ENCODE measurements at regions not wholly inside any gene's neighbourhood (a gene's known extent, or its start where the extent isn't known, plus 50 kb on each side); places are given as distances from the start of the nearest gene placed in this dataset.

DNA sequence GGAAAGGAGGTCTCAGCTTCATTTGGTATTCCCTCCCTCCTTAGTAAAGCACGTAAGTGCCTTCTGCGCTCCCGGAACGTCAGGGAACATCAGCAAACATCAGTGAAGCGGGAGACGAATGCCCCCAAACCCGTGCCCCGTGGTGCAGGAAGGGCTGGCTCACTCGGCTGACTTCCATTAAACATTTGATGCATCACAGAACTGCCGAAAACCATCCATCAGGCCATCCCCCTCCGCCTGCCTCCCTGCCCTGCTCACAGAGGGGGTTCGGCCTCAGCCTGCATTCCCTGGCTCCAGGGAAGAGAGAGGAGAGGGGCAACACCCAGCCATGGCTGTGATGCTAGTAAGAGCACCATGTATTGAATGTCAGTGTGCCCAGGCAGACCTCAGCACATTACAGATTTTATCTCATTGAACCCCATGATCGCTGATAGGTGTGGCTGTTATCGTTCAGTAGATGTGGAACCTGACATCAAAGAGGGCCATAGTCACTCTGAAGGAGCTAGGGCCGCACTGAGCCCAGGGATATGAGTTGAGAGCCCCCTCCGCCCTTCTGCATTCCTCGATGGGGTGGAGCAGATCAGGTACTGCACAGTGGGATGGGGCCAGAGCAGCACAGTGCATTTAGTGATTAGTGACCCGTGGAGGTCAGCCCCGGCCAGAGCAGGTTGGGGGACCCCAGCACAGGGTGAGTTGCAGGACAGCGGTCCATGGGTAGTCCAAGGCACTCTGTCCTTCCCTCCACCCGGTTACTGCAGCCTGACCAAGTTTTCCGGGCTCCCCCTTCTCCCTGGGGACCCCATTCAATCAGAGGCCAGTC, 146.4 kb downstream of the RPS24 start:
- Mint-ChIP-seq H3K9me3 (ENCODE audit: low read depth) (no peaks in the 10 kb centered on the region), H3K4me3 (ENCODE audit: unreplicated experiment) (no peak overlapping the region), H3K4me1 (ENCODE audit: low read depth) (no peaks in the 10 kb centered on the region), H3K27me3 (ENCODE audit: low read depth) (peaks cover 46% of the 10 kb centered on the region), H3K36me3 (ENCODE audit: low read depth) (peaks cover 2% of the 10 kb centered on the region), H3K27ac (ENCODE audit: unreplicated experiment) (no peak overlapping the region)
- TF ChIP-seq, protein P1, sequence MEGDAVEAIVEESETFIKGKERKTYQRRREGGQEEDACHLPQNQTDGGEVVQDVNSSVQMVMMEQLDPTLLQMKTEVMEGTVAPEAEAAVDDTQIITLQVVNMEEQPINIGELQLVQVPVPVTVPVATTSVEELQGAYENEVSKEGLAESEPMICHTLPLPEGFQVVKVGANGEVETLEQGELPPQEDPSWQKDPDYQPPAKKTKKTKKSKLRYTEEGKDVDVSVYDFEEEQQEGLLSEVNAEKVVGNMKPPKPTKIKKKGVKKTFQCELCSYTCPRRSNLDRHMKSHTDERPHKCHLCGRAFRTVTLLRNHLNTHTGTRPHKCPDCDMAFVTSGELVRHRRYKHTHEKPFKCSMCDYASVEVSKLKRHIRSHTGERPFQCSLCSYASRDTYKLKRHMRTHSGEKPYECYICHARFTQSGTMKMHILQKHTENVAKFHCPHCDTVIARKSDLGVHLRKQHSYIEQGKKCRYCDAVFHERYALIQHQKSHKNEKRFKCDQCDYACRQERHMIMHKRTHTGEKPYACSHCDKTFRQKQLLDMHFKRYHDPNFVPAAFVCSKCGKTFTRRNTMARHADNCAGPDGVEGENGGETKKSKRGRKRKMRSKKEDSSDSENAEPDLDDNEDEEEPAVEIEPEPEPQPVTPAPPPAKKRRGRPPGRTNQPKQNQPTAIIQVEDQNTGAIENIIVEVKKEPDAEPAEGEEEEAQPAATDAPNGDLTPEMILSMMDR (IDR thresholded peaks at IDR 0.05), result no peak
- DNase-seq (ENCODE audit: low spot score), result no peak

DNA sequence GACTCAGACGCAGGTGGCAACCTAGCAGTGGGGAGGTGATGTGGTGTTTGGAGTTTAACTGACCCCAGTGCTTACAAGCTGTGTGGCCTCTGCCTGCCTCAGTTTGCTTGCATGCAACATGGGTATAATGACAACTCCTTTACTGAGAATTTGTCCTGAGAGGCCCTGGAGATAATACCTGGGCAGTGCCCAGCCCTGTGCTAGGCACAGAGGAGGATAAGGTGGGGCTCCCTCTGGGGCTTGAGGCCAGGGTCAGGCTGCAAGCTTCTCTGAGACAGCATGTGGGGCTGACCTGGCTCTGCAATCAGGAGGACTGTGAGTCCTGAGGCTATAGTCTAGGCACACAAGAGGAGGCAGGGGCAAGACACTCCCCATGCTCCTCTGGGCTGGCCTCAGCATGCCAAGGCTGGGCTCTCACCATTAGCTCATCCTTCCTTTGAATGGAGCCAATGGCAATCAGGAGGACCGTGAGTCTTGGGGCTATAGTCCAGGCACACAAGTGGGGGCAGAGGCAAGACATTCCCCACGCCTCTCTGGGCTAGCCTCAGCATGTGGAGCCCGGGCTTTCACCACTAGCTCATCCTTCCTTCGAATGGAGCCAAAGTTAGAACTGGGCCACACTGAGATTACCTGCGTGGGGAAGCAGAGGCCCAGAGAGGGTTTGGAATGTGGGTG, 147.9 kb downstream of the RPS24 start:
- H3K4me3 Mint-ChIP-seq (ENCODE audit: unreplicated experiment), result no peak overlapping the region
- no peak for DNase-seq (ENCODE audit: low spot score)
- H3K27ac Mint-ChIP-seq (ENCODE audit: unreplicated experiment), result no peak overlapping the region
- TF ChIP-seq, protein P1 (IDR thresholded peaks at IDR 0.05), result no peak
- H3K27me3 Mint-ChIP-seq (ENCODE audit: low read depth), result peaks cover 42% of the 10 kb centered on the region
- H3K36me3 Mint-ChIP-seq (ENCODE audit: low read depth), result peaks cover 2% of the 10 kb centered on the region
- H3K4me1 Mint-ChIP-seq (ENCODE audit: low read depth), result no peaks in the 10 kb centered on the region
- H3K9me3 Mint-ChIP-seq (ENCODE audit: low read depth), result no peaks in the 10 kb centered on the region

DNA sequence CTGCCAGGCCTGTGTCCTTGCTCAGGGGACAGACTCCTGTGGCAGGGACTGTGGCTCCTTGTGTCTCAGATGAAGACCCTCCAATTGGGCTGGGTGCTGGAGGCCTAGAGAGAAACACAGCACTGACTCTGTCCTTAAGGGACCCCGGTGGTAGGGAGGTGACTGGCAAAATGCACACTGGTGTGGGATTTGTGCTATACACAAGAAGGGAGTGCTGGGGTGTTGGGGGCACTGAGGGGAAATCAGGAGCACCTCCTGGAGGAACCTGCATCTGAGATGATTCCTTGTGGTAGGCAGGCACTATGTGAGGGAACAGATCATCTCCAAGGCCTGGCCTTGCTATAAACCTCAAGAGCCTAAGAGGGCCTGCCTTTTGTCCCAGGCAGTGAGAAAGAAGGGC, 149.2 kb downstream of the RPS24 start:
- Mint-ChIP-seq H3K36me3 (ENCODE audit: low read depth) (peaks cover 2% of the 10 kb centered on the region), H3K4me1 (ENCODE audit: low read depth) (no peaks in the 10 kb centered on the region), H3K9me3 (ENCODE audit: low read depth) (no peaks in the 10 kb centered on the region), H3K27me3 (ENCODE audit: low read depth) (peaks cover 35% of the 10 kb centered on the region), H3K4me3 (ENCODE audit: unreplicated experiment) (no peak overlapping the region), H3K27ac (ENCODE audit: unreplicated experiment) (no peak overlapping the region)
- no peak for DNase-seq (ENCODE audit: low spot score)
- TF ChIP-seq, protein P1 (IDR thresholded peaks at IDR 0.05), result no peak

DNA sequence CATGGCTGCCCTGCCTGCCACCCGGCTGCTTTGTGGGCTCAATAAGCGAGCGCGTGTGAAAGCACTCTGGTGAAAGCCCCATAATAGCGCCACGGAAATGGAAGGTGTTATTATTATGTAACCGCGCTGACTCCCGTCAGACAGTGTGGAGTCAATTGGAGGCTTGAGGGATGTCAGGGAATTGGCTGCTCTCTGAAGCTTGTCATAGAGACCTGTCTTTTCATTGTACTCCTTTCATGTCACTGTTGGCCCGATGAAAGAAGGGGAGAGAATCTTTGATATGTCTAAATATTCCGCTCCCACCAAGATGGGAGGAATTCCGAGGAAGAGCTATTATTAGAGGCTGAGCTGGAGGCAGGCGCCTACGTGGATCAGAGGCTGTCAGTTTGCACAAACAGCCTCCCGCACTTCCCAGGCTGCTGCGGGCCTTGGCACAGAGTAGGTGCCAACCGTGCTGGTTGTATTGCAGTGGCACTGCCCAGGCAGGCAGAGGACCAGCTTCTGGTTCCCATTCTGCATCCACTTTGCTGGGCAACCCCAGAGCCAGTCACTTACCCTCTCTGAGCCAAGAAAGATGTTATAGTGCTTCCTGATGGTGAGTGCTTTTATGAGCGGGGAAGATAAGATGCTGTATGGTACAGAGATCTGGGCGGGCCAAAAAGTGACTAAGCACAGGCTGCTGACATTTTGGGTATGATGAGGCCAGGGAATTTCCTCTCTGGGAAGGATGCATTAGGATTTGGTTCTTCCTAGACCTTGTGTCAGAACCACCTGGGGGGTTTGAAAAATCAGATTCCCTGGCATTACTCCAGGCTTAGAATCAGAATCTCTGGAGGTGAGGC, 151.4 kb downstream of the RPS24 start:
- no peaks in the 10 kb centered on the region for H3K36me3 Mint-ChIP-seq (ENCODE audit: low read depth)
- no peaks in the 10 kb centered on the region for H3K9me3 Mint-ChIP-seq (ENCODE audit: low read depth)
- no peak overlapping the region for H3K4me3 Mint-ChIP-seq (ENCODE audit: unreplicated experiment)
- TF ChIP-seq, protein P1 (IDR thresholded peaks at IDR 0.05), result no peak
- peaks cover 14% of the 10 kb centered on the region for H3K27me3 Mint-ChIP-seq (ENCODE audit: low read depth)
- H3K27ac Mint-ChIP-seq (ENCODE audit: unreplicated experiment), result no peak overlapping the region
- DNase-seq (ENCODE audit: low spot score), result no peak
- H3K4me1 Mint-ChIP-seq (ENCODE audit: low read depth), result no peaks in the 10 kb centered on the region

DNA sequence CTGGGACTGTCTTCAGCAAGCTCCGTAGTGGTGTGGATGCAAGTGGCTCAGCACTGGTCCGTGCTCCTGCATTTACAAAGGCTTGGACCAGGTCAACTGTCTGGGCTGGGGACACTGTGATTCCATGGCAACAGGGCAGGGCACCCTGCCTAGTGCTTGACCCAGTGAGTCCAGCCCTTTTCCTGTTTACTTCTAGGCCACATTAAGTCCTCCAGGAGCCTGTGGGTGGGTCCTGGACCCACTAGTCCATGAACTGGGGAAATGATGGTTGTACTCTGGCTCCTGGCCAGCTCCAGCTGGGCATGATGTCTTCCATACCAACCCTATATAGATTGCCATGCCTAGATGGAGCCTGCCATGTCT, 152.0 kb downstream of the RPS24 start:
- H3K4me3 Mint-ChIP-seq (ENCODE audit: unreplicated experiment), result no peak overlapping the region
- no peak overlapping the region for H3K27ac Mint-ChIP-seq (ENCODE audit: unreplicated experiment)
- peaks cover 8% of the 10 kb centered on the region for H3K27me3 Mint-ChIP-seq (ENCODE audit: low read depth)
- no peaks in the 10 kb centered on the region for H3K4me1 Mint-ChIP-seq (ENCODE audit: low read depth)
- DNase-seq (ENCODE audit: low spot score), result no peak
- TF ChIP-seq, protein P1 (IDR thresholded peaks at IDR 0.05), result no peak
- H3K36me3 Mint-ChIP-seq (ENCODE audit: low read depth), result no peaks in the 10 kb centered on the region
- no peaks in the 10 kb centered on the region for H3K9me3 Mint-ChIP-seq (ENCODE audit: low read depth)
